Mucosa of descending colon (tissue), 3 donors: ENCODE measurements at regions not wholly inside any gene's neighbourhood (a gene's known extent, or its start where the extent isn't known, plus 50 kb on each side); places are given as distances from the start of the nearest gene placed in this dataset.
"Not testable (repeated sequence)": the region's sequence is repeated elsewhere in the genome, so short reads cannot be mapped to it uniquely, and the experiment has no call there.

ENCODE experiments used
- ATAC-seq: fragments of 200-7000 bp; cut with Tn5 transposase; one replicate; pipeline ENCODE4 v1.9.1; 2020; ENCODE audit warnings: mild to moderate bottlenecking, moderate library complexity
- DNase-seq, 3 donors: peaks; one replicate each; pipeline ENCODE4 v3.0.0-alpha.2; 2020
- H3K36me3 ChIP-seq: fragments of 200-600 bp; one replicate; pipeline ENCODE4 v1.8.0; 2021; ENCODE audit warnings: low read depth, mild to moderate bottlenecking
- H3K4me1 ChIP-seq: fragments of 200-600 bp; one replicate; pipeline ENCODE4 v1.8.0; 2021; ENCODE audit warnings: low read depth, mild to moderate bottlenecking
- H3K4me3 ChIP-seq: fragments of 200-600 bp; one replicate; pipeline ENCODE4 v1.8.0; 2021; ENCODE audit warnings: mild to moderate bottlenecking
- H3K9me3 ChIP-seq: fragments of 200-600 bp; one replicate; pipeline ENCODE4 v1.8.0; 2021; ENCODE audit warnings: mild to moderate bottlenecking
- CTCF ChIP-seq: fragments of 200-600 bp; IDR thresholded peaks from one replicate; pipeline ENCODE4 v1.8.0; 2022; ENCODE audit warnings: antibody characterized with exemption, mild to moderate bottlenecking
- intact Hi-C, 2 donors: fragments of 100-400 bp; cut with DNase I in 1 of 2; cut with micrococcal nuclease in 1 of 2; formaldehyde crosslinking; loops; one replicate each; pipeline versions ENCODE4 v1.11.0 to v1.11.1; 2022; cut with DNase I, micrococcal nuclease
- donor health status: DM: no; HTN: no; CAD: no; lungs with moderate emphysema.
- donor health status: DM: no; HTN: no; CAD: no.
- donor health status: DM: no; HTN: yes; CAD: no.

GRCh38 chr10:21445163-21445562 lies 80.3 kb downstream of the SKIDA1 start:
- TF ChIP-seq CTCF = no peak
- intact Hi-C loops = no loop called here
- no peaks in the 10 kb centered on the region for H3K36me3 ChIP-seq
- H3K9me3 ChIP-seq = no peaks in the 10 kb centered on the region
- no peak overlapping the region for H3K4me3 ChIP-seq
- ATAC-seq = no peak
- no peaks in the 10 kb centered on the region for H3K4me1 ChIP-seq
- no peak for DNase-seq

GRCh38 chr10:21441625-21442024 lies 83.9 kb downstream of the SKIDA1 start:
- no peaks in the 10 kb centered on the region for H3K36me3 ChIP-seq
- no peak for TF ChIP-seq CTCF
- no peak for ATAC-seq

GRCh38 chr10:21438914-21439313 lies 86.6 kb downstream of the SKIDA1 start:
- DNase-seq, H3K4me1 ChIP-seq, H3K4me3 ChIP-seq, intact Hi-C loops, H3K36me3 ChIP-seq, ATAC-seq, H3K9me3 ChIP-seq: not testable (repeated sequence)

More at GRCh38 chr10:21441625-21442024, 83.9 kb downstream of the SKIDA1 start:
- no peak for DNase-seq
- intact Hi-C loops = no loop called here
- Histone ChIP-seq H3K9me3 (no peaks in the 10 kb centered on the region), H3K4me1 (no peaks in the 10 kb centered on the region), H3K4me3 (no peak overlapping the region)

GRCh38 chr10:21437770-21438382 lies 87.6 kb downstream of the SKIDA1 start:
- Histone ChIP-seq H3K36me3 (no peaks in the 10 kb centered on the region), H3K4me3 (no peak overlapping the region), H3K9me3 (no peaks in the 10 kb centered on the region), H3K4me1 (no peaks in the 10 kb centered on the region)
- no peak for TF ChIP-seq CTCF
- intact Hi-C loops = no loop called here
- no peak for DNase-seq
- ATAC-seq = no peak

- H3K36me3 ChIP-seq = no peaks in the 10 kb centered on the region
Observed at GRCh38 chr10:21432266-21432665, 93.2 kb downstream of the SKIDA1 start.

GRCh38 chr10:21431799-21432198 lies 93.7 kb downstream of the SKIDA1 start:
- no peaks in the 10 kb centered on the region for H3K36me3 ChIP-seq
- DNase-seq = no peak
- H3K9me3 ChIP-seq = no peaks in the 10 kb centered on the region
- H3K4me3 ChIP-seq = no peak overlapping the region
- TF ChIP-seq CTCF = no peak
- H3K4me1 ChIP-seq = no peaks in the 10 kb centered on the region
- no peak for ATAC-seq
- intact Hi-C loops = no loop called here

More at GRCh38 chr10:21432266-21432665, 93.2 kb downstream of the SKIDA1 start:
- no peak for TF ChIP-seq CTCF
- Histone ChIP-seq H3K4me1 (no peaks in the 10 kb centered on the region), H3K4me3 (no peak overlapping the region), H3K9me3 (no peaks in the 10 kb centered on the region)
- no peak for ATAC-seq
- intact Hi-C loops = no loop called here
- no peak for DNase-seq
